Stimulated activated CD8-positive, alpha-beta memory T cell treated with anti-CD3 and anti-CD28 coated beads, Interleukin-4, amount 100 ng/mL, for 4 hours (primary cell): ENCODE measurements at regions not wholly inside any gene's neighbourhood (a gene's known extent, or its start where the extent isn't known, plus 50 kb on each side); places are given as distances from the start of the nearest gene placed in this dataset.

Experiments used
- DNase-seq, 2 donors: peaks; one replicate each; pipeline ENCODE4 v3.0.0-alpha.2; 2020; ENCODE audit warnings: low read depth in 2 of 2, low spot score in 1 of 2

GRCh38 chr2:134109725-134110124, 144.1 kb upstream of the MGAT5 start:
- DNase-seq = no peak

- no peak for DNase-seq
Observed at GRCh38 chr2:134110532-134110931, 143.3 kb upstream of the MGAT5 start.

- no peak for DNase-seq
Observed at GRCh38 chr2:134117676-134118075, 136.2 kb upstream of the MGAT5 start.

- peak; percentile 68 to 69 for DNase-seq
Observed at GRCh38 chr2:134118279-134119116, 135.4 kb upstream of the MGAT5 start.

GRCh38 chr2:134119117-134119712, 134.7 kb upstream of the MGAT5 start:
- no peak for DNase-seq

GRCh38 chr2:134119713-134120405, 134.0 kb upstream of the MGAT5 start:
- DNase-seq = peak; percentile 60 to 68

GRCh38 chr2:134120406-134120732, 133.5 kb upstream of the MGAT5 start:
- DNase-seq = no peak

- DNase-seq = peak in 1 of 2 donors; percentile 54
Observed at GRCh38 chr2:134120733-134121630, 132.9 kb upstream of the MGAT5 start.

GRCh38 chr2:134122610-134123009, 131.3 kb upstream of the MGAT5 start:
- DNase-seq = no peak

GRCh38 chr2:134123332-134123731, 130.5 kb upstream of the MGAT5 start:
- DNase-seq = no peak

- no peak for DNase-seq
Observed at GRCh38 chr2:134124047-134124753, 129.7 kb upstream of the MGAT5 start.

- DNase-seq = peak in 1 of 2 donors; percentile 46
Observed at GRCh38 chr2:134127496-134127895, 126.4 kb upstream of the MGAT5 start.

- no peak for DNase-seq
Observed at GRCh38 chr2:134128746-134129145, 125.1 kb upstream of the MGAT5 start.

GRCh38 chr2:134129900-134130537, 123.9 kb upstream of the MGAT5 start:
- no peak for DNase-seq

- no peak for DNase-seq
Observed at GRCh38 chr2:134131681-134132489, 122.0 kb upstream of the MGAT5 start.

- DNase-seq = no peak
Observed at GRCh38 chr2:134132490-134132857, 121.4 kb upstream of the MGAT5 start.

- no peak for DNase-seq
Observed at GRCh38 chr2:134133622-134134312, 120.1 kb upstream of the MGAT5 start.

- DNase-seq = no peak
Observed at GRCh38 chr2:134134313-134134706, 119.6 kb upstream of the MGAT5 start.

- no peak for DNase-seq
Observed at GRCh38 chr2:134134827-134135226, 119.0 kb upstream of the MGAT5 start.
